HepG2 (cell line): ENCODE measurements at regions not wholly inside any gene's neighbourhood (a gene's known extent, or its start where the extent isn't known, plus 50 kb on each side); places are given as distances from the start of the nearest gene placed in this dataset.
A peak's percentile ranks its signal among the peaks of the same experiment; 100 is the strongest.

Experiments used
- ATAC-seq: fragments of 200-7000 bp; cut with Tn5 transposase; 3 replicates; pipeline ENCODE4 v1.9.1; 2020; ENCODE audit warnings: mild to moderate bottlenecking, moderate library complexity
- BruUV-seq: library from RNA; stranded (reverse); fragments of 400-500 nt; replicated peaks from 2 replicates; lab custom pipeline; 2021; lab: Mats Ljungman, UMichigan
- CTCF ChIA-PET: fragments of 300-600 bp; formaldehyde crosslinking; extraction: SDS; loops from one replicate; lab custom pipeline; 2021; ENCODE audit warnings: low total read pairs, inconsistent platforms, low intra/inter-chr PET ratio; lab: Yijun Ruan, JAX
- POLR2A ChIA-PET: fragments of 350-600 bp; sonication (Branson Sonifier 250); formaldehyde crosslinking; loops from one replicate; lab custom pipeline; 2020; ENCODE audit warnings: antibody characterized with exemption, inconsistent platforms; lab: Yijun Ruan, JAX
- DNase-seq: peaks from one replicate; pipeline ENCODE4 v3.0.0-alpha.2; 2015; ENCODE audit warnings: low spot score
- FAIRE-seq: peaks from 3 replicates; lab custom pipeline; 2011; peaks lifted over from hg19 to GRCh38; lab: Jason Lieb, UNC
- H2AFZ ChIP-seq: one replicate; pipeline ENCODE4 v1.6.1; 2011; ENCODE audit warnings: low read length, inconsistent platforms
- H3K27ac ChIP-seq: fragments of 300-600 bp; 3 replicates; pipeline ENCODE4 v1.8.0; 2011; ENCODE audit warnings: mixed run types, mild to moderate bottlenecking, mixed read lengths, low read length, inconsistent platforms; ENCODE audit not compliant: insufficient read depth; ENCODE audit errors: extremely low read length
- H3K27me3 ChIP-seq, 2 experiments: fragments of 200-600 bp in 1 of 2; 2 replicates in 1 of 2; 3 replicates in 1 of 2; pipeline versions ENCODE4 v1.6.0 to v1.8.0; 2011; ENCODE audit warnings: low read length in 2 of 2, mild to moderate bottlenecking in 2 of 2, moderate library complexity in 2 of 2, inconsistent platforms in 1 of 2; ENCODE audit not compliant: insufficient read depth in 2 of 2, control insufficient read depth in 1 of 2
- H3K36me3 ChIP-seq, 2 experiments: fragments of 200-600 bp in 1 of 2; replicated peaks in 1 of 2; 2 replicates in 1 of 2; 3 replicates in 1 of 2; pipeline versions ENCODE4 v1.5.1 to v1.8.0; 2011; ENCODE audit warnings: low read length in 2 of 2, inconsistent platforms in 1 of 2; ENCODE audit not compliant: insufficient read depth in 2 of 2, control insufficient read depth in 1 of 2
- H3K4me1 ChIP-seq: 2 replicates; pipeline ENCODE4 v1.5.1; 2012; ENCODE audit warnings: low read length, inconsistent platforms; ENCODE audit not compliant: insufficient read depth
- H3K4me2 ChIP-seq: 2 replicates; pipeline ENCODE4 v1.6.0; 2011; ENCODE audit warnings: low read depth, low read length, inconsistent platforms
- H3K4me3 ChIP-seq, 3 experiments: fragments of 200-600 bp in 1 of 3; sonication (generic), shearing (Covaris generic) in 1 of 3; replicated peaks in 1 of 3; 2 replicates each; pipeline ENCODE4 v1.5.1; 2011 to 2016; ENCODE audit warnings: low read length in 3 of 3, inconsistent platforms in 2 of 3, low read depth in 2 of 3, mild to moderate bottlenecking in 2 of 3, control low read depth in 1 of 3, mixed read lengths in 1 of 3; ENCODE audit not compliant: insufficient read depth in 1 of 3
- H3K79me2 ChIP-seq: one replicate; pipeline ENCODE4 v1.6.1; 2011; ENCODE audit warnings: low read length, inconsistent platforms; ENCODE audit not compliant: insufficient read depth
- H3K9ac ChIP-seq: 2 replicates; pipeline ENCODE4 v1.6.0; 2011; ENCODE audit warnings: mild to moderate bottlenecking, low read depth, low read length, inconsistent platforms; ENCODE audit not compliant: insufficient read depth
- H3K9me3 ChIP-seq: 2 replicates; pipeline ENCODE4 v1.5.1; 2012; ENCODE audit warnings: mild to moderate bottlenecking, low read length
- H4K20me1 ChIP-seq: 2 replicates; pipeline ENCODE4 v1.6.0; 2011; ENCODE audit warnings: inconsistent platforms, mild to moderate bottlenecking, low read length, moderate library complexity; ENCODE audit not compliant: insufficient read depth
- CENPX ChIP-seq: sonication (generic); formaldehyde crosslinking; IDR thresholded peaks from 2 replicates; pipeline ENCODE4 v1.9.0; 2021; ENCODE audit warnings: mild to moderate bottlenecking, missing genetic modification reagents, moderate library complexity
- FOXK1 ChIP-seq: sonication (generic); formaldehyde crosslinking; IDR thresholded peaks from 2 replicates; pipeline ENCODE4 v1.4.0; 2020; ENCODE audit warnings: low read depth, missing genetic modification reagents, borderline replicate concordance
- FOXO1 ChIP-seq: sonication (generic); formaldehyde crosslinking; IDR thresholded peaks from 2 replicates; pipeline ENCODE4 v1.4.0; 2020; ENCODE audit warnings: missing genetic modification reagents
- GLI4 ChIP-seq: sonication (generic); formaldehyde crosslinking; IDR thresholded peaks from 2 replicates; pipeline ENCODE4 v1.5.1; 2020; ENCODE audit warnings: missing genetic modification reagents, mild to moderate bottlenecking, moderate library complexity, borderline replicate concordance
- HDAC2 ChIP-seq: sonication (generic); formaldehyde crosslinking; IDR thresholded peaks from 2 replicates; pipeline ENCODE4 v1.4.0; 2020; ENCODE audit warnings: missing genetic modification reagents
- MZF1 ChIP-seq: sonication (generic); formaldehyde crosslinking; IDR thresholded peaks from 2 replicates; pipeline ENCODE4 v1.8.1; 2023; ENCODE audit warnings: mild to moderate bottlenecking, missing genetic modification reagents, borderline replicate concordance
- PAX8 ChIP-seq: sonication (generic); formaldehyde crosslinking; IDR thresholded peaks from 2 replicates; pipeline ENCODE4 v1.8.0; 2022; ENCODE audit warnings: mild to moderate bottlenecking, missing genetic modification reagents, borderline replicate concordance
- RFX1 ChIP-seq: fragments of 450-650 bp; IDR thresholded peaks from 2 replicates; pipeline ENCODE4 v1.6.1; 2017
- UBTF ChIP-seq: sonication (generic); formaldehyde crosslinking; IDR thresholded peaks from 2 replicates; pipeline ENCODE4 v1.4.0; 2020; ENCODE audit warnings: mild to moderate bottlenecking, missing genetic modification reagents
- ZBTB1 ChIP-seq: sonication (generic); formaldehyde crosslinking; IDR thresholded peaks from 2 replicates; pipeline ENCODE4 v1.4.0; 2020; ENCODE audit warnings: missing genetic modification reagents, borderline replicate concordance
- ZNF142 ChIP-seq: sonication (generic); formaldehyde crosslinking; IDR thresholded peaks from 2 replicates; pipeline ENCODE4 v1.4.0; 2020; ENCODE audit warnings: missing genetic modification reagents
- ZNF431 ChIP-seq: sonication (generic); formaldehyde crosslinking; IDR thresholded peaks from 2 replicates; pipeline ENCODE4 v1.9.0; 2022; ENCODE audit warnings: missing genetic modification reagents, low read depth, mild to moderate bottlenecking, borderline replicate concordance
- ZNF549 ChIP-seq: sonication (generic); formaldehyde crosslinking; IDR thresholded peaks from 2 replicates; pipeline ENCODE4 v1.5.0; 2020; ENCODE audit warnings: missing genetic modification reagents
- WGBS: methylation state at CpG from one replicate; pipeline ENCODE4 v1.1.6; 2017; ENCODE audit warnings: low lambda C conversion rate; 5-methylcytosine and 5-hydroxymethylcytosine counted together
- in situ Hi-C: cut with HindIII; loops from 2 replicates; pipeline ENCODE4 v1.10.0; 2017; ENCODE audit warnings: low pct_unique_long_range_greater_than_20kb; ENCODE audit not compliant: extremely low pct_ligation_motif_present
- intact Hi-C: fragments of 100-400 bp; cut with micrococcal nuclease; formaldehyde crosslinking; loops from one replicate; pipeline ENCODE4 v1.10.0; 2022; ENCODE audit not compliant: unreplicated experiment
- TF ChIP-seq, protein P1 (sequence below): sonication (generic); formaldehyde crosslinking; IDR thresholded peaks from 2 replicates; pipeline ENCODE4 v1.5.1; 2020; ENCODE audit warnings: mild to moderate bottlenecking, moderate library complexity, missing genetic modification reagents
- TF ChIP-seq, protein P2 (sequence below): sonication (generic); formaldehyde crosslinking; IDR thresholded peaks from 2 replicates; pipeline ENCODE4 v1.8.1; 2023; ENCODE audit warnings: missing genetic modification reagents, inconsistent platforms, borderline replicate concordance

DNA sequence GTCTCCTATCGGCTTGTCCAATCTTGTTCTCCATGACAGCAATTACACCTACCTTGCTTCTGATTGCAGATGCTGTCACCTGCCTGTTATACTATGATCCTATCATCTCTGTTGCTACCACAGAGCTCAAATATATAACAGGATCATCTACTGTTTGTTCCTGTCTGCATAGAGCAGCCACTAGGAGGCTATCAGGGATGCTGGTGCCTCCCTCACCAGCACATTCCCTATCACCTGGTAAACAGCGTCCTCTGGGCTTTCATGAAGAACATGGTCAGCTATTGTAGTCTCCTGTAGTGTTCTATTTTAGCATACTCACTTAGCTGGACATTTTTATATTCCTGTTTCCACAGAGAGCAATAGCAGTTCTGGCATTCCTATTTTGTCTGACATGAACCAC is 87.8 kb upstream of the FAT3 start:
- Histone ChIP-seq H3K27ac (no peak overlapping the region), H4K20me1 (no peaks in the 10 kb centered on the region), H3K4me2 (no peak overlapping the region), H3K9ac (no peak overlapping the region), H3K79me2 (no peaks in the 10 kb centered on the region), H2AFZ (no peak overlapping the region), H3K9me3 (no peaks in the 10 kb centered on the region), H3K36me3 (no peaks in the 10 kb centered on the region), H3K27me3 (no peaks in the 10 kb centered on the region), H3K4me3 (no peak overlapping the region), H3K4me1 (no peaks in the 10 kb centered on the region)
- FAIRE-seq, result no peak
- intact Hi-C loops (no loop called here), in situ Hi-C loops (no loop called here)
- ChIA-PET POLR2A (no interaction called here), CTCF (no interaction called here)
- DNase-seq, result no peak
- no TSS peak for BruUV-seq
- peak; percentile 62 for ATAC-seq
- WGBS, result 0% methylated on average over 2 of the region's 2 CpGs
- TF ChIP-seq FOXO1 (CRISPR knock-in tag) (no peak), CENPX (CRISPR knock-in tag) (no peak), ZBTB1 (no peak), FOXK1 (CRISPR knock-in tag) (no peak), ZNF142 (no peak), UBTF (CRISPR knock-in tag) (no peak), HDAC2 (CRISPR knock-in tag) (no peak), RFX1 (no peak), PAX8 (CRISPR knock-in tag) (no peak), ZNF431 (CRISPR knock-in tag) (no peak), MZF1 (CRISPR knock-in tag) (no peak), ZNF549 (CRISPR knock-in tag) (no peak), GLI4 (CRISPR knock-in tag) (no peak)
- TF ChIP-seq, protein P1, sequence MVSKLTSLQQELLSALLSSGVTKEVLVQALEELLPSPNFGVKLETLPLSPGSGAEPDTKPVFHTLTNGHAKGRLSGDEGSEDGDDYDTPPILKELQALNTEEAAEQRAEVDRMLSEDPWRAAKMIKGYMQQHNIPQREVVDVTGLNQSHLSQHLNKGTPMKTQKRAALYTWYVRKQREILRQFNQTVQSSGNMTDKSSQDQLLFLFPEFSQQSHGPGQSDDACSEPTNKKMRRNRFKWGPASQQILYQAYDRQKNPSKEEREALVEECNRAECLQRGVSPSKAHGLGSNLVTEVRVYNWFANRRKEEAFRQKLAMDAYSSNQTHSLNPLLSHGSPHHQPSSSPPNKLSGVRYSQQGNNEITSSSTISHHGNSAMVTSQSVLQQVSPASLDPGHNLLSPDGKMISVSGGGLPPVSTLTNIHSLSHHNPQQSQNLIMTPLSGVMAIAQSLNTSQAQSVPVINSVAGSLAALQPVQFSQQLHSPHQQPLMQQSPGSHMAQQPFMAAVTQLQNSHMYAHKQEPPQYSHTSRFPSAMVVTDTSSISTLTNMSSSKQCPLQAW (CRISPR knock-in tag), result no peak
- TF ChIP-seq, protein P2, sequence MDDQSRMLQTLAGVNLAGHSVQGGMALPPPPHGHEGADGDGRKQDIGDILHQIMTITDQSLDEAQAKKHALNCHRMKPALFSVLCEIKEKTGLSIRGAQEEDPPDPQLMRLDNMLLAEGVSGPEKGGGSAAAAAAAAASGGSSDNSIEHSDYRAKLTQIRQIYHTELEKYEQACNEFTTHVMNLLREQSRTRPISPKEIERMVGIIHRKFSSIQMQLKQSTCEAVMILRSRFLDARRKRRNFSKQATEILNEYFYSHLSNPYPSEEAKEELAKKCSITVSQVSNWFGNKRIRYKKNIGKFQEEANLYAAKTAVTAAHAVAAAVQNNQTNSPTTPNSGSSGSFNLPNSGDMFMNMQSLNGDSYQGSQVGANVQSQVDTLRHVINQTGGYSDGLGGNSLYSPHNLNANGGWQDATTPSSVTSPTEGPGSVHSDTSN, result no peak
